Neural cell (in vitro differentiated cells): ENCODE measurements at regions not wholly inside any gene's neighbourhood (a gene's known extent, or its start where the extent isn't known, plus 50 kb on each side); places are given as distances from the start of the nearest gene placed in this dataset.
"Not testable (repeated sequence)": the region's sequence is repeated elsewhere in the genome, so short reads cannot be mapped to it uniquely, and the experiment has no call there.

Experiments
- H2AFZ ChIP-seq: fragments of 200-600, 300-800 bp; sonication (generic), shearing (Covaris generic); 2 replicates; pipeline ENCODE4 v1.6.0; 2014; ENCODE audit warnings: low read depth, mild to moderate bottlenecking, antibody characterized with exemption, low read length, moderate library complexity
- H3F3A ChIP-seq: fragments of 200-600 bp; shearing (Covaris generic); 2 replicates; pipeline ENCODE4 v1.6.1; 2016; ENCODE audit warnings: mild to moderate bottlenecking, moderate library complexity, mixed read lengths, antibody characterized with exemption, low read length; ENCODE audit not compliant: insufficient read depth, poor library complexity, severe bottlenecking
- H3K27ac ChIP-seq: fragments of 200-600, 300-800 bp; sonication (generic), shearing (Covaris generic); 2 replicates; pipeline ENCODE4 v1.5.1; 2014; ENCODE audit warnings: mild to moderate bottlenecking, low read length, moderate library complexity
- H3K27me3 ChIP-seq: fragments of 300-800, 200-600 bp; sonication (generic), shearing (Covaris generic); 2 replicates; pipeline ENCODE4 v1.6.0; 2014; ENCODE audit warnings: mild to moderate bottlenecking, low read depth, low read length, moderate library complexity; ENCODE audit not compliant: insufficient read depth
- H3K36me3 ChIP-seq: fragments of 300-800, 200-600 bp; sonication (generic), shearing (Covaris generic); 2 replicates; pipeline ENCODE4 v1.5.1; 2014; ENCODE audit warnings: mild to moderate bottlenecking, antibody characterized with exemption, low read length, moderate library complexity; ENCODE audit not compliant: insufficient read depth
- H3K4me2 ChIP-seq: fragments of 300-800, 200-600 bp; sonication (generic), shearing (Covaris generic); 2 replicates; pipeline ENCODE4 v1.6.0; 2014; ENCODE audit warnings: mild to moderate bottlenecking, low read length
- H3K4me3 ChIP-seq: fragments of 300-800, 200-600 bp; sonication (generic), shearing (Covaris generic); 2 replicates; pipeline ENCODE4 v1.5.1; 2014; ENCODE audit warnings: mild to moderate bottlenecking, low read length, moderate library complexity
- H3K79me2 ChIP-seq: fragments of 200-600 bp; shearing (Covaris generic); replicated peaks from 2 replicates; pipeline ENCODE4 v1.6.0; 2014; ENCODE audit warnings: mild to moderate bottlenecking, low read length, moderate library complexity; ENCODE audit not compliant: insufficient read depth
- H3K9ac ChIP-seq: fragments of 300-800, 200-600 bp; sonication (generic), shearing (Covaris generic); 2 replicates; pipeline ENCODE4 v1.6.1; 2016; ENCODE audit warnings: mild to moderate bottlenecking, low read length, mixed read lengths
- H3K9me2 ChIP-seq: fragments of 200-600 bp; shearing (Covaris generic); 2 replicates; pipeline ENCODE4 v1.6.1; 2016; ENCODE audit warnings: mild to moderate bottlenecking, low read length, mixed read lengths; ENCODE audit not compliant: insufficient read depth
- H3K9me3 ChIP-seq: fragments of 200-600, 300-800 bp; sonication (generic), shearing (Covaris generic); 2 replicates; pipeline ENCODE4 v1.6.1; 2016; ENCODE audit warnings: mild to moderate bottlenecking, mixed run types, low read length, moderate library complexity, mixed read lengths
- H4K20me1 ChIP-seq: fragments of 200-600 bp; shearing (Covaris generic); 2 replicates; pipeline ENCODE4 v1.6.1; 2016; ENCODE audit warnings: mild to moderate bottlenecking, mixed run types; ENCODE audit not compliant: insufficient read depth
- CTCF ChIP-seq: fragments of 450-650 bp; IDR thresholded peaks from 2 replicates; pipeline ENCODE4 v1.5.1; 2014; ENCODE audit warnings: antibody characterized with exemption, mild to moderate bottlenecking, moderate library complexity; ENCODE audit not compliant: poor library complexity, severe bottlenecking
- EP300 ChIP-seq: fragments of 450-650 bp; conservative IDR thresholded peaks from 2 replicates; pipeline ENCODE4 v1.6.1; 2014; ENCODE audit warnings: antibody characterized with exemption, mild to moderate bottlenecking, moderate library complexity; ENCODE audit not compliant: poor library complexity, severe bottlenecking
- EZH2 ChIP-seq: fragments of 200-600, 300-800 bp; shearing (Covaris generic), sonication (generic); IDR thresholded peaks from 2 replicates; pipeline ENCODE4 v1.6.1; 2014; ENCODE audit warnings: antibody characterized with exemption, low read length, borderline replicate concordance, mild to moderate bottlenecking; ENCODE audit not compliant: insufficient read depth, poor library complexity, severe bottlenecking
- MXI1 ChIP-seq: fragments of 450-650 bp; conservative IDR thresholded peaks from 2 replicates; pipeline ENCODE4 v1.6.1; 2014; ENCODE audit warnings: antibody characterized with exemption, mild to moderate bottlenecking; ENCODE audit not compliant: poor library complexity, severe bottlenecking
- POLR2AphosphoS5 ChIP-seq: IDR thresholded peaks from 2 replicates; pipeline ENCODE4 v1.6.1; 2012
- RAD21 ChIP-seq: fragments of 450-650 bp; conservative IDR thresholded peaks from 2 replicates; pipeline ENCODE4 v1.6.1; 2014; ENCODE audit warnings: antibody characterized with exemption, mild to moderate bottlenecking, moderate library complexity
- REST ChIP-seq: IDR thresholded peaks from 2 replicates; pipeline ENCODE4 v1.6.1; 2012; ENCODE audit warnings: borderline replicate concordance
- SMC3 ChIP-seq: fragments of 450-650 bp; conservative IDR thresholded peaks from 2 replicates; pipeline ENCODE4 v1.6.1; 2014; ENCODE audit warnings: antibody characterized with exemption, mild to moderate bottlenecking, moderate library complexity; ENCODE audit not compliant: poor library complexity
- TAF1 ChIP-seq: IDR thresholded peaks from 2 replicates; pipeline ENCODE4 v1.6.1; 2012; ENCODE audit warnings: low read depth

GRCh38 chr7:149599636-149600206 lies 102.1 kb upstream of the ZNF746 start:
- Histone ChIP-seq H3K9ac (no peak overlapping the region), H2AFZ (no peak overlapping the region), H3K27me3 (no peaks in the 10 kb centered on the region), H3K4me3 (no peak overlapping the region), H4K20me1 (no peaks in the 10 kb centered on the region), H3K36me3 (no peaks in the 10 kb centered on the region), H3K4me2 (no peak overlapping the region), H3K9me2 (no peaks in the 10 kb centered on the region), H3K79me2 (no peaks in the 10 kb centered on the region), H3K9me3 (no peaks in the 10 kb centered on the region), H3F3A (no peaks in the 10 kb centered on the region), H3K27ac (no peak overlapping the region)
- TF ChIP-seq POLR2AphosphoS5 = no peak
- no peak for TF ChIP-seq MXI1
- no peak for TF ChIP-seq RAD21
- TF ChIP-seq REST = no peak
- no peak for TF ChIP-seq EP300
- TF ChIP-seq EZH2 = no peak
- TF ChIP-seq SMC3 = no peak
- TF ChIP-seq TAF1 = no peak
- no peak for TF ChIP-seq CTCF

- no peaks in the 10 kb centered on the region for H3K79me2 ChIP-seq
- no peak overlapping the region for H3K4me2 ChIP-seq
- H3K4me3 ChIP-seq = no peak overlapping the region
- TF ChIP-seq POLR2AphosphoS5 (no peak), TAF1 (no peak), REST (no peak), SMC3 (no peak), RAD21 (no peak), CTCF (no peak), EP300 (no peak), MXI1 (no peak), EZH2 (no peak)
- no peaks in the 10 kb centered on the region for H3K9me2 ChIP-seq
- no peak overlapping the region for H3K9ac ChIP-seq
- H3K36me3 ChIP-seq = no peaks in the 10 kb centered on the region
- no peaks in the 10 kb centered on the region for H3F3A ChIP-seq
- no peaks in the 10 kb centered on the region for H3K27me3 ChIP-seq
- H3K9me3 ChIP-seq = no peaks in the 10 kb centered on the region
- H2AFZ ChIP-seq = no peak overlapping the region
- H4K20me1 ChIP-seq = no peaks in the 10 kb centered on the region
- no peak overlapping the region for H3K27ac ChIP-seq
These were observed 101.2 kb upstream of the ZNF746 start for GRCh38 chr7:149598721-149599308.

- H3K4me3 ChIP-seq, H3K79me2 ChIP-seq, H3K36me3 ChIP-seq, H2AFZ ChIP-seq, H3K27me3 ChIP-seq, H3K4me2 ChIP-seq, H3K9me3 ChIP-seq, H3K9me2 ChIP-seq, H3K9ac ChIP-seq, H3F3A ChIP-seq, H4K20me1 ChIP-seq, H3K27ac ChIP-seq: not testable (repeated sequence)
These were observed 100.2 kb upstream of the ZNF746 start for GRCh38 chr7:149597789-149598188.
